HFFc6 (cell line): ENCODE measurements at regions not wholly inside any gene's neighbourhood (a gene's known extent, or its start where the extent isn't known, plus 50 kb on each side); places are given as distances from the start of the nearest gene placed in this dataset.

ENCODE experiments used
- DNase-seq: peaks from one replicate; pipeline ENCODE4 v3.0.0-alpha.2; 2018
- H3K27ac Mint-ChIP-seq: 2 replicates; pipeline ENCODE4 v1.8.0; 2020; ENCODE audit warnings: mild to moderate bottlenecking, mixed read lengths
- H3K27me3 Mint-ChIP-seq: 2 replicates; pipeline ENCODE4 v1.8.0; 2021; ENCODE audit warnings: mild to moderate bottlenecking, moderate library complexity, mixed read lengths; ENCODE audit not compliant: insufficient read depth
- H3K36me3 Mint-ChIP-seq: 2 replicates; pipeline ENCODE4 v1.8.0; 2021; ENCODE audit warnings: low read depth, mixed read lengths
- H3K4me1 Mint-ChIP-seq: 2 replicates; pipeline ENCODE4 v1.8.0; 2020; ENCODE audit warnings: low read depth, mixed read lengths
- H3K4me3 Mint-ChIP-seq: 2 replicates; pipeline ENCODE4 v1.8.0; 2020; ENCODE audit warnings: mild to moderate bottlenecking, moderate library complexity, mixed read lengths
- H3K9me3 Mint-ChIP-seq: 2 replicates; pipeline ENCODE4 v1.8.0; 2020; ENCODE audit warnings: mild to moderate bottlenecking, mixed read lengths
- CTCF ChIP-seq: fragments of 200-600 bp; sonication (generic); IDR thresholded peaks from 2 replicates; pipeline ENCODE4 v1.5.0; 2021; ENCODE audit warnings: antibody characterized with exemption, mild to moderate bottlenecking

- DNase-seq, result no peak
- H3K36me3 Mint-ChIP-seq, result no peaks in the 10 kb centered on the region
- no peak for TF ChIP-seq CTCF
- H3K27me3 Mint-ChIP-seq, result no peaks in the 10 kb centered on the region
- H3K4me3 Mint-ChIP-seq, result no peak overlapping the region
- peaks cover 38% of the 10 kb centered on the region for H3K9me3 Mint-ChIP-seq
- H3K27ac Mint-ChIP-seq, result no peak overlapping the region
- no peaks in the 10 kb centered on the region for H3K4me1 Mint-ChIP-seq
These were observed 1933.2 kb upstream of the WWC1 start for GRCh38 chr5:166358127-166358830.

DNA sequence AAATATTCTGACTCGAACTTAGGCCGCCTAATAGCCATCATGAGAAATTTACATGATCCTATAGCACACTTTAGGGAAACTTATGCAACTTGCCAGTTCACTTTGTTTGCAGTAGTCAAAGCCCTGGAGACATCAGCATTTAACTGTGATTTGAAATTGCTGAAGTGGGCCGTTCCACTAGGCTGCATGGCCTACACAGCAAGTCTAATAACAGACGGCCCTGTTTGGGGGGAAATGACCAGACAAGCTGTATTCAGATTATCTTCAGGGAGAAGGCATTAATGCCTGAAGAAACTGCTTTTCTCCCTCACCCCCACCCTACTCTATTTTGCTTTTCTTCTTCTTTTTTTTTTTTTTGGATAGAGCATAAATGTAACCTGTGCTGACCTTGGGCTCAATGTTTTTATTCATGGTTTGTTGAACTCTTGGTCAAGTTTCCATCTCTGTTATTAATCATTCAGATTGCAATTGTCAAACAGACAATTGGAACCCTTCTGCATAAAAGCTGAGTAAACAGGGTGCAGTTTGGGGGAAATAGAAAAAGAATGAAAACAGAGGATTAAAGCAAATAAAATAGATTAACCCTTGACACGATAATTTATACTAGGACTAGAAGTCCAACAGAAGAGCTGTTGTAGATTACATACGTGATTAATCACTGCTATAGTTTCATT lies 1928.2 kb upstream of the WWC1 start:
- H3K9me3 Mint-ChIP-seq, result peaks cover 18% of the 10 kb centered on the region
- H3K4me3 Mint-ChIP-seq, result no peak overlapping the region
- no peak for DNase-seq
- H3K27me3 Mint-ChIP-seq, result no peaks in the 10 kb centered on the region
- no peak overlapping the region for H3K27ac Mint-ChIP-seq
- no peaks in the 10 kb centered on the region for H3K36me3 Mint-ChIP-seq
- TF ChIP-seq CTCF, result no peak
- H3K4me1 Mint-ChIP-seq, result no peaks in the 10 kb centered on the region

- H3K9me3 Mint-ChIP-seq, result peaks cover 18% of the 10 kb centered on the region
- no peak overlapping the region for H3K27ac Mint-ChIP-seq
- no peaks in the 10 kb centered on the region for H3K27me3 Mint-ChIP-seq
- H3K4me3 Mint-ChIP-seq, result no peak overlapping the region
- DNase-seq, result no peak
- no peaks in the 10 kb centered on the region for H3K4me1 Mint-ChIP-seq
- no peak for TF ChIP-seq CTCF
- no peaks in the 10 kb centered on the region for H3K36me3 Mint-ChIP-seq
These were observed 1926.3 kb upstream of the WWC1 start for GRCh38 chr5:166365164-166365563.

GRCh38 chr5:166367391-166367790 lies 1924.1 kb upstream of the WWC1 start:
- Mint-ChIP-seq H3K36me3 (no peaks in the 10 kb centered on the region), H3K4me3 (no peak overlapping the region), H3K27me3 (no peaks in the 10 kb centered on the region), H3K4me1 (no peaks in the 10 kb centered on the region; the same call in 1 of the 2 replicates), H3K27ac (no peak overlapping the region), H3K9me3 (peaks cover 11% of the 10 kb centered on the region)
- DNase-seq, result no peak
- TF ChIP-seq CTCF, result no peak

DNA sequence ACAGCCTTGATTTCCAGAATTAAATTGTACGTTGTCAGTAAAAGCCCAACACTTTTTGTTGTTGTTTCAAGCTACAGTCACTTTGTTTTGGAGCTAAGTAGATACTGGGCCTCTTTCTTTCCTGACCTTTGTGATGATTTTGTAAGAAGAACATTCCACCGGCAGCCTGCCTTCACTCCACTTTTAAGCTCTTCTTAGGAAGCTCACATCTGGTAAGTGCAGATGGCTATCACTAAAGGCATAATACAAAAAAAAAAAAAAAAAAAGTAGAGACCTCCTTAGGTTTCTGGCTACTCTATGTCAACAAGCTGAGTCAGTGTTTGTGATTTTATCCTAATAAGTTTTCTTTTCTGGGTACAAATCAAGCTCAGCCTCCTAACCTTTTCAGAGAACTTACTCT lies 1922.1 kb upstream of the WWC1 start:
- Mint-ChIP-seq H3K4me1 (no peaks in the 10 kb centered on the region; the same call in 1 of the 2 replicates), H3K27ac (no peak overlapping the region), H3K27me3 (no peaks in the 10 kb centered on the region), H3K36me3 (no peaks in the 10 kb centered on the region), H3K4me3 (no peak overlapping the region), H3K9me3 (peaks cover 3% of the 10 kb centered on the region)
- no peak for DNase-seq
- TF ChIP-seq CTCF, result no peak
